MCF 10A (cell line): ENCODE measurements at regions not wholly inside any gene's neighbourhood (a gene's known extent, or its start where the extent isn't known, plus 50 kb on each side); places are given as distances from the start of the nearest gene placed in this dataset.

Experiments
- BruUV-seq: library from RNA; stranded (reverse); fragments of 400-500 nt; replicated peaks from 2 replicates; lab custom pipeline; 2021; lab: Mats Ljungman, UMichigan
- CTCF ChIA-PET: fragments of 300-600 bp; sonication (Branson Sonifier 250); formaldehyde crosslinking; extraction: SDS; loops from one replicate; lab custom pipeline; 2021; ENCODE audit warnings: antibody characterized with exemption, inconsistent platforms; lab: Yijun Ruan, JAX
- POLR2A ChIA-PET: fragments of 300-600, 350-650 bp; sonication (Branson Sonifier 250); formaldehyde crosslinking; extraction: SDS; loops from one replicate; lab custom pipeline; 2020; ENCODE audit warnings: antibody characterized with exemption, inconsistent platforms; lab: Yijun Ruan, JAX
- DNase-seq: peaks from one replicate; pipeline ENCODE4 v3.0.0-alpha.2; 2018; ENCODE audit not compliant: unreplicated experiment
- H3K27ac Mint-ChIP-seq: one replicate; pipeline ENCODE4 v1.8.0; 2022; ENCODE audit warnings: mild to moderate bottlenecking, low read depth, mixed read lengths; ENCODE audit not compliant: unreplicated experiment
- H3K27me3 Mint-ChIP-seq: one replicate; pipeline ENCODE4 v1.8.0; 2022; ENCODE audit warnings: mixed read lengths; ENCODE audit not compliant: insufficient read depth, unreplicated experiment
- H3K36me3 Mint-ChIP-seq: one replicate; pipeline ENCODE4 v1.8.0; 2022; ENCODE audit warnings: mild to moderate bottlenecking, moderate library complexity, mixed read lengths; ENCODE audit not compliant: insufficient read depth, unreplicated experiment
- H3K4me1 Mint-ChIP-seq: one replicate; pipeline ENCODE4 v1.8.0; 2022; ENCODE audit warnings: mixed read lengths; ENCODE audit not compliant: insufficient read depth, unreplicated experiment
- H3K4me3 Mint-ChIP-seq: one replicate; pipeline ENCODE4 v1.8.0; 2022; ENCODE audit warnings: mild to moderate bottlenecking, moderate library complexity, mixed read lengths; ENCODE audit not compliant: unreplicated experiment
- H3K9me3 Mint-ChIP-seq: one replicate; pipeline ENCODE4 v1.8.0; 2022; ENCODE audit warnings: mixed read lengths; ENCODE audit not compliant: unreplicated experiment
- CTCF ChIP-seq: fragments of 200-600 bp; IDR thresholded peaks from one replicate; pipeline ENCODE4 v1.8.0; 2022; ENCODE audit warnings: antibody characterized with exemption, mild to moderate bottlenecking; ENCODE audit not compliant: unreplicated experiment
- intact Hi-C: fragments of 100-400 bp; cut with micrococcal nuclease; formaldehyde crosslinking; loops from 2 replicates; pipeline ENCODE4 v1.14.1; 2022

- ChIA-PET POLR2A (interaction anchor here (0.7 kb wide), 1 partner anchor 291 kb away, joined by 3 read pairs; no protein-coding TSS in a partner anchor), CTCF (interaction anchor here (2.0 kb wide), 1 partner anchor 11 kb away, joined by 11 read pairs; no protein-coding TSS in a partner anchor)
- H3K4me3 Mint-ChIP-seq: no peak overlapping the region
- intact Hi-C loops: no loop called here
- DNase-seq: no peak
- H3K27ac Mint-ChIP-seq: no peak overlapping the region
- H3K27me3 Mint-ChIP-seq: peaks cover 17% of the 10 kb centered on the region
- no TSS peak for BruUV-seq
- H3K9me3 Mint-ChIP-seq: no peaks in the 10 kb centered on the region
- TF ChIP-seq CTCF: no peak
- no peaks in the 10 kb centered on the region for H3K4me1 Mint-ChIP-seq
- H3K36me3 Mint-ChIP-seq: no peaks in the 10 kb centered on the region
These were observed 100.9 kb upstream of the MCTP2 start for GRCh38 chr15:94130504-94130903.

- CTCF ChIA-PET: interaction anchor here (2.3 kb wide), 1 partner anchor 1097 kb away, joined by 7 read pairs; no protein-coding TSS in a partner anchor
- POLR2A ChIA-PET: no interaction called here
- no peak overlapping the region for H3K4me3 Mint-ChIP-seq
- no peaks in the 10 kb centered on the region for H3K36me3 Mint-ChIP-seq
- no peaks in the 10 kb centered on the region for H3K4me1 Mint-ChIP-seq
- H3K27me3 Mint-ChIP-seq: peaks cover 17% of the 10 kb centered on the region
- no TSS peak for BruUV-seq
- intact Hi-C loops: loop anchor here (10.0 kb wide), 1 partner anchor 722 kb away; no protein-coding TSS in a partner anchor
- DNase-seq: no peak
- no peak overlapping the region for H3K27ac Mint-ChIP-seq
- H3K9me3 Mint-ChIP-seq: no peaks in the 10 kb centered on the region
- TF ChIP-seq CTCF: no peak
These were observed 104.4 kb upstream of the MCTP2 start for GRCh38 chr15:94127006-94127405.

DNA sequence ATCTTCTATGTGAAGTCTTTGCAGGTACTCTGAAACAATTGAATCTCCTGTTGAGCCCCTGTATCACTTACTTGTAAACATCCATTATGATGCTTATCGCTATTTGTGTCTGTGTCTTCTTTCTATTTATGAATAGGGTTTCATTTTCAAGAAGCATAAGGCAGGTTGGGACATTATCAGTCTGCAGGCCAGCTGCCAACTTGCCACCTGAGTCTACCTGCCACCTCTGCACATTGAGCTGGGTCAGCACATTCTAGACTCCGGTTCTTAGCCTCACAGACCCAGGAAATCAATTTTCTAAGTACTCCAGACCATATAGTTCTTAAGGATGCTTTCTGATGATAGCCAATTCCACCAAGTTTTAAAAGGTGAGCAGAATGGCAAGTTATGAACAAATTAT lies 105.7 kb upstream of the MCTP2 start:
- ChIA-PET POLR2A (interaction anchor here (0.6 kb wide), 1 partner anchor 56 kb away, joined by 3 read pairs; no protein-coding TSS in a partner anchor), CTCF (interaction anchor here (0.6 to 2.3 kb wide), 3 partner anchors 128 to 1072 kb away, joined by 4 to 10 read pairs (median 4); no protein-coding TSS in a partner anchor)
- no peaks in the 10 kb centered on the region for H3K36me3 Mint-ChIP-seq
- no peaks in the 10 kb centered on the region for H3K4me1 Mint-ChIP-seq
- H3K9me3 Mint-ChIP-seq: no peaks in the 10 kb centered on the region
- TF ChIP-seq CTCF: no peak
- H3K27me3 Mint-ChIP-seq: peaks cover 13% of the 10 kb centered on the region
- H3K27ac Mint-ChIP-seq: no peak overlapping the region
- intact Hi-C loops: loop anchor here (10.0 kb wide), 1 partner anchor 721 kb away; no protein-coding TSS in a partner anchor
- no peak overlapping the region for H3K4me3 Mint-ChIP-seq
- BruUV-seq: no TSS peak
- no peak for DNase-seq

- TF ChIP-seq CTCF: no peak
- ChIA-PET POLR2A (interaction anchor here (0.6 kb wide), 1 partner anchor 56 kb away, joined by 3 read pairs; no protein-coding TSS in a partner anchor), CTCF (interaction anchor here (0.6 to 2.3 kb wide), 4 partner anchors 127 to 1072 kb away, joined by 3 to 10 read pairs (median 4); no protein-coding TSS in a partner anchor)
- no TSS peak for BruUV-seq
- intact Hi-C loops: loop anchor here (10.0 kb wide), 1 partner anchor 720 kb away; no protein-coding TSS in a partner anchor
- Mint-ChIP-seq H3K4me1 (no peaks in the 10 kb centered on the region), H3K36me3 (no peaks in the 10 kb centered on the region), H3K27ac (no peak overlapping the region), H3K27me3 (peaks cover 7% of the 10 kb centered on the region), H3K9me3 (no peaks in the 10 kb centered on the region), H3K4me3 (no peak overlapping the region)
- DNase-seq: no peak
These were observed 106.2 kb upstream of the MCTP2 start for GRCh38 chr15:94125156-94125555.
